GM23248 (cell line): ENCODE measurements at regions not wholly inside any gene's neighbourhood (a gene's known extent, or its start where the extent isn't known, plus 50 kb on each side); places are given as distances from the start of the nearest gene placed in this dataset.

Source experiments
- DNase-seq: peaks from one replicate; pipeline ENCODE4 v3.0.0-alpha.2; 2015
- H2AFZ ChIP-seq: fragments of 200-600 bp; sonication (generic); 2 replicates; pipeline ENCODE4 v1.6.1; 2016; ENCODE audit warnings: antibody characterized with exemption
- H3F3A ChIP-seq: fragments of 200-600 bp; sonication (generic); 2 replicates; pipeline ENCODE4 v1.6.1; 2016; ENCODE audit warnings: mild to moderate bottlenecking, antibody characterized with exemption, mixed run types; ENCODE audit not compliant: insufficient read depth
- H3K27ac ChIP-seq: fragments of 200-600 bp; sonication (generic); 2 replicates; pipeline ENCODE4 v1.5.1; 2016; ENCODE audit warnings: mild to moderate bottlenecking
- H3K27me3 ChIP-seq: fragments of 200-600 bp; sonication (generic); replicated peaks from 2 replicates; pipeline ENCODE4 v1.6.1; 2016; ENCODE audit warnings: mild to moderate bottlenecking; ENCODE audit not compliant: insufficient read depth
- H3K36me3 ChIP-seq: fragments of 200-600 bp; sonication (generic); 2 replicates; pipeline ENCODE4 v1.6.1; 2016; ENCODE audit warnings: low read depth, mild to moderate bottlenecking
- H3K4me1 ChIP-seq: fragments of 200-600 bp; sonication (generic); 2 replicates; pipeline ENCODE4 v1.6.1; 2016; ENCODE audit warnings: mild to moderate bottlenecking; ENCODE audit not compliant: insufficient read depth
- H3K4me2 ChIP-seq: fragments of 200-600 bp; sonication (generic); one replicate; pipeline ENCODE4 v1.6.1; 2016; ENCODE audit warnings: mild to moderate bottlenecking; ENCODE audit not compliant: unreplicated experiment
- H3K4me3 ChIP-seq: fragments of 200-600 bp; sonication (generic); 2 replicates; pipeline ENCODE4 v1.5.1; 2016; ENCODE audit warnings: mild to moderate bottlenecking
- H3K79me2 ChIP-seq: fragments of 200-600 bp; sonication (generic); 2 replicates; pipeline ENCODE4 v1.6.1; 2016; ENCODE audit warnings: mild to moderate bottlenecking; ENCODE audit not compliant: insufficient read depth
- H3K9ac ChIP-seq: fragments of 200-600 bp; sonication (generic); 2 replicates; pipeline ENCODE4 v1.6.1; 2016; ENCODE audit warnings: mild to moderate bottlenecking
- H3K9me2 ChIP-seq: fragments of 200-600 bp; sonication (generic); 2 replicates; pipeline ENCODE4 v1.6.1; 2016; ENCODE audit warnings: mixed run types, mild to moderate bottlenecking, moderate library complexity; ENCODE audit not compliant: insufficient read depth
- H3K9me3 ChIP-seq: fragments of 200-600 bp; sonication (generic); one replicate; pipeline ENCODE4 v1.6.1; 2017; ENCODE audit warnings: low read depth
- H4K20me1 ChIP-seq: fragments of 200-600 bp; sonication (generic); 2 replicates; pipeline ENCODE4 v1.6.0; 2016; ENCODE audit not compliant: insufficient read depth
- EZH2 ChIP-seq: fragments of 200-600 bp; sonication (generic); IDR thresholded peaks from 2 replicates; pipeline ENCODE4 v1.6.1; 2018; ENCODE audit warnings: antibody characterized with exemption, mild to moderate bottlenecking; ENCODE audit not compliant: insufficient read depth, poor library complexity, severe bottlenecking
- EZH2phosphoT487 ChIP-seq: fragments of 200-600 bp; sonication (generic); IDR thresholded peaks from 2 replicates; pipeline ENCODE4 v1.6.1; 2018; ENCODE audit warnings: antibody characterized with exemption, moderate library complexity, mild to moderate bottlenecking, low read depth; ENCODE audit not compliant: insufficient read depth
- WGBS, 2 experiments: methylation state at CpG; one replicate each; pipeline ENCODE4 v1.1.6; 2015 to 2017; ENCODE audit warnings: low lambda C conversion rate in 2 of 2, low coverage in 1 of 2; ENCODE audit errors: missing lambda C conversion rate in 2 of 2; 5-methylcytosine and 5-hydroxymethylcytosine counted together
- in situ Hi-C: fragments of 300-500 bp; cut with MboI; formaldehyde crosslinking; loops from 2 replicates; pipeline ENCODE4 v1.15.0; 2020

DNA sequence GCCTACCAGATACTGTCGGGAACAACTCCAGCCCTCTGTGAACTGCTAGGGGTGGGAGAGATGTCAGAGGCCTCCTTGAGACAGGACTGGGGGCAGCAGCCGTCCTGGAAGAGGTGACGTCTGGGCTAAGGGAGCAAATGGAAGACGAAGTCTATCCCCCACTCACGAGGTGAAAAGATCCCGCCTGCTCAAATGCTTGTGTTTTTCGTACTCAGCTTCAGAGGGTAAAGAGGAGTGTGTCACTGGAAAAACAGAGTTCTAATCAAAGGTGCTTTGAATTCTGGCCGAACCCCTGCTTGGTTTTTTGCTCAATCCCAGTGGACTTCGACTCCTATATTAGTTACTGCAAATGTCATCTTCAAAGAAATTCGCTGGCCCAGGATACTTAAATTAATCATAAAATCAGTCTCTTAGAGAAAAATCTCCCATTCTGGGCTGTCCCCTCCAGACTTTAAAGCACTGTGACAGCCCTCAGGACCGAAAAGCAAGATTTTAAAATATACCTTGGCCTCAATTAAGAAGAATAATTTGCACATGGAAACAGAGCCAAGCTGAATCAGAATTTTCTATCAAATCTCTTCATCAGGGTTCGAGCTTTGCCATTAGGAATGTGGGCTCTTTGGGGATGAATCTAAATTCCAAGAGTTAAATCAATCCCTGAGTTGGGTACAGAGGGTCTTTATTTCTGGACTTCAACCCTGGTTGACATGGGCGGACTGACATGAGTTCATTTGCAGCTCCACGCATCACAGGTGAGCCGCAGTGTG is 61.8 kb upstream of the AFDN start:
- no peak overlapping the region for H2AFZ ChIP-seq
- H4K20me1 ChIP-seq, result no peaks in the 10 kb centered on the region
- no peak for TF ChIP-seq EZH2phosphoT487
- TF ChIP-seq EZH2, result no peak
- no peak overlapping the region for H3K27ac ChIP-seq
- H3K9me2 ChIP-seq, result no peaks in the 10 kb centered on the region
- H3F3A ChIP-seq, result no peaks in the 10 kb centered on the region
- H3K4me1 ChIP-seq, result no peaks in the 10 kb centered on the region
- no peak overlapping the region for H3K4me3 ChIP-seq
- in situ Hi-C loops, result no loop called here
- DNase-seq, result no peak
- no peaks in the 10 kb centered on the region for H3K9me3 ChIP-seq
- H3K36me3 ChIP-seq, result no peaks in the 10 kb centered on the region
- H3K4me2 ChIP-seq, result no peak overlapping the region
- WGBS, 2 experiments, result 48 to 49% methylated on average over 15 of the region's 15 CpGs
- no peaks in the 10 kb centered on the region for H3K79me2 ChIP-seq
- H3K9ac ChIP-seq, result no peak overlapping the region
- no peaks in the 10 kb centered on the region for H3K27me3 ChIP-seq

DNA sequence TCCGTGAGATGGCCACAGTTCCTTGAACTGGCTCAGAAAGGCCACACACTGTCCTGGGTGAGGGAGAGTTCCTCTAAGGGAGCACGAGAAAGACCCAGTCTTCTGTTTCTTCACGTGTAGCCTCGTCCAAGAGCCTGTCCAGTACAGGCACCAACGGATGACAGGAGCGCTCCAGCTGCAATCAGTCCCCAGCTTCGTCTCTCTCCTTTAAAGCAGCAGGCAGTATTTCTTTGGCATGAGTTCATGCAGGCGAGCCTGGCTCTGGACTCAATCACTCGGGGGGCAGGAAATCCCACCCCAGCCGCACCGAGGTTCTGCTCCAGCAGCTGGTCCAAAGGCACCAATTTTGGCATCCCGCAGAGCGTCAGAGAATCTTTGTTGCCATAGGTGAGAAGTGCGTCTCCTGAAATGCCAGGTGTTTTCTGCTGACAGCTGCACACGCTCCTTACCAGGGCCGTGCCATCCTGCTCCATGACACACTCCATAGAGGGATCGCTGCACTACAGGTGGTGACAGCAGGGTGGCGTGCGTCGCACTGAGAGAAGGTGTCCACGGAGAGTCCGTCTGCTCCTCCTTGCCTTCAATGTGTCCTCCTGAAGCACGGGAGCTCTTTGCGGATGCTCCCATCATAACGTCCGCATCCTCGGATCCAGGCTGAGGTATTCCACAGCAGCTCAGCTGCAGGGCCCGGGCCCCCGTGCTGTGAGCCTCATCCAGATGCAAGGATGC is 59.6 kb upstream of the AFDN start:
- Histone ChIP-seq H3K79me2 (no peaks in the 10 kb centered on the region), H3F3A (no peaks in the 10 kb centered on the region), H3K27ac (no peak overlapping the region), H3K4me2 (no peak overlapping the region), H2AFZ (no peak overlapping the region), H3K4me1 (no peaks in the 10 kb centered on the region), H3K4me3 (no peak overlapping the region), H3K9ac (no peak overlapping the region), H3K9me2 (no peaks in the 10 kb centered on the region), H3K9me3 (no peaks in the 10 kb centered on the region), H4K20me1 (no peaks in the 10 kb centered on the region), H3K27me3 (no peaks in the 10 kb centered on the region), H3K36me3 (no peaks in the 10 kb centered on the region)
- DNase-seq, result no peak
- in situ Hi-C loops, result no loop called here
- TF ChIP-seq EZH2 (no peak), EZH2phosphoT487 (no peak)
- 54 to 55% methylated on average over 29 of the region's 29 CpGs for WGBS, 2 experiments

DNA sequence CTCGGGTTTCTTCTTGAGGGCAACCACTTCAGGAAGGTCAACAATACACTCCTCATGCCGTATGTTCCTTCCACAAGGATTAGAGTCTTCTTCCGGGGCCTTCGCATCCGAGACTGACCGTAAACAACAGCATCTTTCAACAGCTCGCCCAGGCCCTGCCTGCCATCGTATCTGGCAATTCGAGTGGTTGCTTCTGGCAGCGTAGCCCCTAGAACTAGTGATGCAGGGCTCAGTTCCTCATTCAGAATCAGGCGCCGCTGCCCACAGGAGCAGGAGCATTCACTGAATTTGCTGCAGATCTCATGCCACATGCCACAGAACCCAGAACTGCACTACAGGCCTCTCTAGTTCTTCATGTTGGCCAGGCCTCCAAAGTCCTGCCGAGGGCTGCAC is 59.0 kb upstream of the AFDN start:
- no peak for DNase-seq
- WGBS, 2 experiments, result 68 to 70% methylated on average over 13 of the region's 13 CpGs

GRCh38 chr6:167768471-167769215 is 58.1 kb upstream of the AFDN start:
- H3K36me3 ChIP-seq, result no peaks in the 10 kb centered on the region
- H4K20me1 ChIP-seq, result no peaks in the 10 kb centered on the region
- no peak overlapping the region for H3K4me3 ChIP-seq
- 54 to 63% methylated on average over 17 to 18 of the region's 18 CpGs for WGBS, 2 experiments
- H3K4me1 ChIP-seq, result no peaks in the 10 kb centered on the region
- no peaks in the 10 kb centered on the region for H3F3A ChIP-seq
- H3K9me2 ChIP-seq, result no peaks in the 10 kb centered on the region
- no peaks in the 10 kb centered on the region for H3K9me3 ChIP-seq
- DNase-seq, result no peak
- in situ Hi-C loops, result no loop called here
- no peak for TF ChIP-seq EZH2phosphoT487
- TF ChIP-seq EZH2, result no peak
- no peak overlapping the region for H3K4me2 ChIP-seq
- H2AFZ ChIP-seq, result no peak overlapping the region
- no peaks in the 10 kb centered on the region for H3K27me3 ChIP-seq
- no peak overlapping the region for H3K27ac ChIP-seq
- no peaks in the 10 kb centered on the region for H3K79me2 ChIP-seq
- H3K9ac ChIP-seq, result no peak overlapping the region

More for the DNA sequence above, 59.0 kb upstream of the AFDN start:
- no peak for TF ChIP-seq EZH2
- no peak for TF ChIP-seq EZH2phosphoT487
- H3K9me2 ChIP-seq, result no peaks in the 10 kb centered on the region
- H4K20me1 ChIP-seq, result no peaks in the 10 kb centered on the region
- no peak overlapping the region for H3K27ac ChIP-seq
- H3K4me3 ChIP-seq, result no peak overlapping the region
- no peaks in the 10 kb centered on the region for H3K9me3 ChIP-seq
- no peaks in the 10 kb centered on the region for H3K36me3 ChIP-seq
- H3F3A ChIP-seq, result no peaks in the 10 kb centered on the region
- in situ Hi-C loops, result no loop called here
- H2AFZ ChIP-seq, result no peak overlapping the region
- no peak overlapping the region for H3K4me2 ChIP-seq
- no peaks in the 10 kb centered on the region for H3K79me2 ChIP-seq
- H3K27me3 ChIP-seq, result no peaks in the 10 kb centered on the region
- no peak overlapping the region for H3K9ac ChIP-seq
- no peaks in the 10 kb centered on the region for H3K4me1 ChIP-seq
